ENCODE measurements at regions not wholly inside any gene's neighbourhood (a gene's known extent, or its start where the extent isn't known, plus 50 kb on each side); places are given as distances from the start of the nearest gene placed in this dataset.

DNA sequence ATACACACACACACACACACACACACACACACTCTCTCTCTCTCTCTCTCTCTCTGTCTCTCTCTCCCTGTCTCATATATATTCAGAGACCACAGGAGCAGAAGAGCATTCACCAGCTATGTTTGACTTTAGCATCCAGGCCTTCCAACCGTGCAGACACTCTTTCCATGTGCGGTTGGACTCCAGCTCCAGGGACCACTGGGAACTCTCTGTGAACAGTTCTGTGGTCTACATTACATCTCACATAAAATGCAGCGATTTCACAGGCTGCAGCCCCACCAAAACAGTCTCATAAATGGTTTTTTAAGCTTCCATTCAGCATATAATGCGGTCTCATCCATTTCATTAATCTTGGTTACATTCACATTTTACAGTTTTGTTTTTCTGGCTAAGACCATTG, 508.4 kb upstream of the SULF2 start (continued):
- TF ChIP-seq ESRRA (CRISPR knock-in tag; IDR thresholded peaks at IDR 0.05; ENCODE audit: borderline replicate concordance), result no peak
- TF ChIP-seq CDX4 (CRISPR knock-in tag; IDR thresholded peaks at IDR 0.05; ENCODE audit: borderline replicate concordance), result no peak
- no peak for TF ChIP-seq CREB1 (CRISPR knock-in tag; IDR thresholded peaks at IDR 0.05)
- no peak for TF ChIP-seq ZNF121 (CRISPR knock-in tag; IDR thresholded peaks at IDR 0.05)
- no peak for TF ChIP-seq EMX1 (CRISPR knock-in tag; IDR thresholded peaks at IDR 0.05)
- TF ChIP-seq TEAD1 (CRISPR knock-in tag; IDR thresholded peaks at IDR 0.05), result no peak
- no peak for TF ChIP-seq ATF6 (CRISPR knock-in tag; IDR thresholded peaks at IDR 0.05)
- TF ChIP-seq, protein P1, sequence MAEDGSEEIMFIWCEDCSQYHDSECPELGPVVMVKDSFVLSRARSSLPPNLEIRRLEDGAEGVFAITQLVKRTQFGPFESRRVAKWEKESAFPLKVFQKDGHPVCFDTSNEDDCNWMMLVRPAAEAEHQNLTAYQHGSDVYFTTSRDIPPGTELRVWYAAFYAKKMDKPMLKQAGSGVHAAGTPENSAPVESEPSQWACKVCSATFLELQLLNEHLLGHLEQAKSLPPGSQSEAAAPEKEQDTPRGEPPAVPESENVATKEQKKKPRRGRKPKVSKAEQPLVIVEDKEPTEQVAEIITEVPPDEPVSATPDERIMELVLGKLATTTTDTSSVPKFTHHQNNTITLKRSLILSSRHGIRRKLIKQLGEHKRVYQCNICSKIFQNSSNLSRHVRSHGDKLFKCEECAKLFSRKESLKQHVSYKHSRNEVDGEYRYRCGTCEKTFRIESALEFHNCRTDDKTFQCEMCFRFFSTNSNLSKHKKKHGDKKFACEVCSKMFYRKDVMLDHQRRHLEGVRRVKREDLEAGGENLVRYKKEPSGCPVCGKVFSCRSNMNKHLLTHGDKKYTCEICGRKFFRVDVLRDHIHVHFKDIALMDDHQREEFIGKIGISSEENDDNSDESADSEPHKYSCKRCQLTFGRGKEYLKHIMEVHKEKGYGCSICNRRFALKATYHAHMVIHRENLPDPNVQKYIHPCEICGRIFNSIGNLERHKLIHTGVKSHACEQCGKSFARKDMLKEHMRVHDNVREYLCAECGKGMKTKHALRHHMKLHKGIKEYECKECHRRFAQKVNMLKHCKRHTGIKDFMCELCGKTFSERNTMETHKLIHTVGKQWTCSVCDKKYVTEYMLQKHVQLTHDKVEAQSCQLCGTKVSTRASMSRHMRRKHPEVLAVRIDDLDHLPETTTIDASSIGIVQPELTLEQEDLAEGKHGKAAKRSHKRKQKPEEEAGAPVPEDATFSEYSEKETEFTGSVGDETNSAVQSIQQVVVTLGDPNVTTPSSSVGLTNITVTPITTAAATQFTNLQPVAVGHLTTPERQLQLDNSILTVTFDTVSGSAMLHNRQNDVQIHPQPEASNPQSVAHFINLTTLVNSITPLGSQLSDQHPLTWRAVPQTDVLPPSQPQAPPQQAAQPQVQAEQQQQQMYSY (CRISPR knock-in tag; IDR thresholded peaks at IDR 0.05), result no peak
- no peak for TF ChIP-seq NR1H2 (CRISPR knock-in tag; IDR thresholded peaks at IDR 0.05)

- Mint-ChIP-seq H3K36me3 (no peaks in the 10 kb centered on the region), H3K4me1 (peaks cover 63% of the 10 kb centered on the region), H3K27me3 (ENCODE audit: low read depth) (no peaks in the 10 kb centered on the region), H3K4me3 (no peak overlapping the region), H3K27ac (no peak overlapping the region), H3K9me3 (no peaks in the 10 kb centered on the region)
- POLR2A ChIA-PET, result no interaction called here
- CTCF ChIA-PET, result interaction anchor here (0.7 to 1.3 kb wide), 4 partner anchors 328 to 629 kb away, joined by 3 to 5 read pairs (median 4); no protein-coding TSS in a partner anchor
- DNase-seq (ENCODE audit: low spot score) (peak; percentile 19), ATAC-seq (peak; percentile 33)
- TF ChIP-seq NR2C2 (CRISPR knock-in tag; IDR thresholded peaks at IDR 0.05) (no peak), ATF3 (CRISPR knock-in tag; conservative IDR thresholded peaks at IDR 0.05) (no peak), ZNF232 (CRISPR knock-in tag; IDR thresholded peaks at IDR 0.05) (no peak), HMGA2 (CRISPR knock-in tag; IDR thresholded peaks at IDR 0.05) (no peak), IRF2 (CRISPR knock-in tag; IDR thresholded peaks at IDR 0.05; ENCODE audit: borderline replicate concordance, low read depth) (no peak), NR3C1 (CRISPR knock-in tag; conservative IDR thresholded peaks at IDR 0.05; ENCODE audit: low read depth) (no peak), ZNF263 (CRISPR knock-in tag; IDR thresholded peaks at IDR 0.05; ENCODE audit: low read depth) (no peak), GRHL2 (CRISPR knock-in tag; IDR thresholded peaks at IDR 0.05; ENCODE audit: insufficient replicate concordance, severe bottlenecking) (no peak), ATF1 (CRISPR knock-in tag; IDR thresholded peaks at IDR 0.05) (no peak), TP53 (CRISPR knock-in tag; IDR thresholded peaks at IDR 0.05) (no peak)
- TF ChIP-seq, protein P2, sequence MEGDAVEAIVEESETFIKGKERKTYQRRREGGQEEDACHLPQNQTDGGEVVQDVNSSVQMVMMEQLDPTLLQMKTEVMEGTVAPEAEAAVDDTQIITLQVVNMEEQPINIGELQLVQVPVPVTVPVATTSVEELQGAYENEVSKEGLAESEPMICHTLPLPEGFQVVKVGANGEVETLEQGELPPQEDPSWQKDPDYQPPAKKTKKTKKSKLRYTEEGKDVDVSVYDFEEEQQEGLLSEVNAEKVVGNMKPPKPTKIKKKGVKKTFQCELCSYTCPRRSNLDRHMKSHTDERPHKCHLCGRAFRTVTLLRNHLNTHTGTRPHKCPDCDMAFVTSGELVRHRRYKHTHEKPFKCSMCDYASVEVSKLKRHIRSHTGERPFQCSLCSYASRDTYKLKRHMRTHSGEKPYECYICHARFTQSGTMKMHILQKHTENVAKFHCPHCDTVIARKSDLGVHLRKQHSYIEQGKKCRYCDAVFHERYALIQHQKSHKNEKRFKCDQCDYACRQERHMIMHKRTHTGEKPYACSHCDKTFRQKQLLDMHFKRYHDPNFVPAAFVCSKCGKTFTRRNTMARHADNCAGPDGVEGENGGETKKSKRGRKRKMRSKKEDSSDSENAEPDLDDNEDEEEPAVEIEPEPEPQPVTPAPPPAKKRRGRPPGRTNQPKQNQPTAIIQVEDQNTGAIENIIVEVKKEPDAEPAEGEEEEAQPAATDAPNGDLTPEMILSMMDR (IDR thresholded peaks at IDR 0.05), result no peak
- TF ChIP-seq, protein P3, sequence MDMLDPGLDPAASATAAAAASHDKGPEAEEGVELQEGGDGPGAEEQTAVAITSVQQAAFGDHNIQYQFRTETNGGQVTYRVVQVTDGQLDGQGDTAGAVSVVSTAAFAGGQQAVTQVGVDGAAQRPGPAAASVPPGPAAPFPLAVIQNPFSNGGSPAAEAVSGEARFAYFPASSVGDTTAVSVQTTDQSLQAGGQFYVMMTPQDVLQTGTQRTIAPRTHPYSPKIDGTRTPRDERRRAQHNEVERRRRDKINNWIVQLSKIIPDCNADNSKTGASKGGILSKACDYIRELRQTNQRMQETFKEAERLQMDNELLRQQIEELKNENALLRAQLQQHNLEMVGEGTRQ (CRISPR knock-in tag; IDR thresholded peaks at IDR 0.05), result no peak
- TF ChIP-seq, protein P4, sequence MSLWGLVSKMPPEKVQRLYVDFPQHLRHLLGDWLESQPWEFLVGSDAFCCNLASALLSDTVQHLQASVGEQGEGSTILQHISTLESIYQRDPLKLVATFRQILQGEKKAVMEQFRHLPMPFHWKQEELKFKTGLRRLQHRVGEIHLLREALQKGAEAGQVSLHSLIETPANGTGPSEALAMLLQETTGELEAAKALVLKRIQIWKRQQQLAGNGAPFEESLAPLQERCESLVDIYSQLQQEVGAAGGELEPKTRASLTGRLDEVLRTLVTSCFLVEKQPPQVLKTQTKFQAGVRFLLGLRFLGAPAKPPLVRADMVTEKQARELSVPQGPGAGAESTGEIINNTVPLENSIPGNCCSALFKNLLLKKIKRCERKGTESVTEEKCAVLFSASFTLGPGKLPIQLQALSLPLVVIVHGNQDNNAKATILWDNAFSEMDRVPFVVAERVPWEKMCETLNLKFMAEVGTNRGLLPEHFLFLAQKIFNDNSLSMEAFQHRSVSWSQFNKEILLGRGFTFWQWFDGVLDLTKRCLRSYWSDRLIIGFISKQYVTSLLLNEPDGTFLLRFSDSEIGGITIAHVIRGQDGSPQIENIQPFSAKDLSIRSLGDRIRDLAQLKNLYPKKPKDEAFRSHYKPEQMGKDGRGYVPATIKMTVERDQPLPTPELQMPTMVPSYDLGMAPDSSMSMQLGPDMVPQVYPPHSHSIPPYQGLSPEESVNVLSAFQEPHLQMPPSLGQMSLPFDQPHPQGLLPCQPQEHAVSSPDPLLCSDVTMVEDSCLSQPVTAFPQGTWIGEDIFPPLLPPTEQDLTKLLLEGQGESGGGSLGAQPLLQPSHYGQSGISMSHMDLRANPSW (CRISPR knock-in tag; conservative IDR thresholded peaks at IDR 0.05; ENCODE audit: low read depth), result no peak
These were observed 507.5 kb upstream of the SULF2 start for GRCh38 chr20:48292806-48293205.
